Left forelimb (tissue), 1 donor: ENCODE measurements at regions not wholly inside any gene's neighbourhood (a gene's known extent, or its start where the extent isn't known, plus 50 kb on each side); places are given as distances from the start of the nearest gene placed in this dataset.

ENCODE experiments used
- DNase-seq: peaks from one replicate; pipeline ENCODE4 v3.0.0-alpha.2; 2018; ENCODE audit warnings: low spot score

DNA sequence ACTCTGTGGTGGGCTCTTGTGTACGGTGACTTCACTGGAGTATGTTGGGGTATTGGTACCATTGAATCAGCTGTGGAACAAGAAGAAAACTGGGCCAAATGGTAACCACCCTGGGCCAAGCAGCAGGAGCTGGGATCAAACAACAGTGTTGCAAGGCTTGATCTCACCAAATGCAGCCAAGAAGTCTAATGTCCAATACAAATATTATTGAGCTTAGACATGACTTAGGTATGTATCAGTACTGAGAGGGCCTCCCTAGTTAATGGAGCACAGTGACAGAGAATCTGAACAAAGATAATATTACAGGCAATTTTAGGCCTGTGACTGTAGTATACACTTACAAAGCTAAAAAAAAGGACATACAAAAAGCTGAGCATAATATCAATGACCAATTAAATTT is 604.8 kb downstream of the PLA2G4A start:
- no peak for DNase-seq

DNA sequence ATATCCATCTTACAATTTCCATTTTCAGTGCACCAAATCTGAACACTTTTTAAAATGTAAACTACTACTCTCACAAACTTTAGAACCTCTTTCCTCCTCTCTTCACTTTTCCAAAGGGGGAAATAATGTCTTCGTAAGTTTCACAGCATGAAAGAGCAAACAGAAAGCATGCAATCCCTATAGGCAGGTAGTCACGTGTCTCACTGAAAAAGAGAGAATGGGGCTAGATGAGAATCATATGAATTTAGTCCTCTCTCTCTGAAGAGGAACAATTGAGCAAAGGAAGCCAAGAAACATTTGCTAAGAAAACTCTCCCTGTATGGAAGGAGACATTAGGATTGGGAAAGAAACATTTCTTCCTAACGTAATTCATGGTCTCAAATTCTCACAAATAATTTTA is 613.9 kb downstream of the PLA2G4A start:
- DNase-seq: no peak

DNA sequence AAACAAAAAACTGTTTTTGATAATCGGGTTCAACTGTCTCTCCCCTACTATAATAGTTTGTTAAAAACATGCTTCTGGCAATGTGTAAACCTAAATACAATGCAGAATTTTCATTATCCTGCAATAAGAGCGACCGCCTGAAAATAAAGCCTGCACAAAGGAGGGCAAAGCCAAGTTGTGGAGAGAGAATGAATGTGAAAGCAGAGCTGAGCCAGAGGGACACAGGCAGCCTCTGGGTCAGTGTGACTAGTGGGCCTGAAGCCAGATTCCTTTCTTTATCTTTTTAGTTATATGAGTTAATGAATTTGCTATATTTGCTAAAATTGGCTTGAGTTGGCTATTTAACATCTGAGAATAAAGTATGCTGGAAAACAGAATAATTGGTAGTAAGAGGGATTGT is 615.2 kb downstream of the PLA2G4A start:
- no peak for DNase-seq

DNA sequence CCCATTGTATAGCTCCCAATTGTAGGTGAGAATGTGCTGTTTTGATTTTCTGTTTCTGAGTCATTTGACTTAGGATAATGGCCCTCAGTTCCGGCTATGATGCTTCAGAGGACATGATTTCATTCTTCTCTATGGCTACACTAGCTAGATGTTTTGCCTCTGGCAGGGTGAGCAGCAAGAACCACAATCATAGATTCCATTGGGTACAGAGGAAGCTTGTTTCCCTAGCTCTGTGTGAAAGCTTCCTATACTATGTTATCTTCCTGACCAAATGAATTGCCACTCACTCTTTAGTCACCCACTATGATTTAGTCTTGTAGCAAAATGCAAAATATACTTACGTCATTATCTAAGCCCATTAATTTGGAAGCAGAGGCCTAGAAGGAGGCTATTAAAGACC is 616.3 kb downstream of the PLA2G4A start:
- no peak for DNase-seq

DNA sequence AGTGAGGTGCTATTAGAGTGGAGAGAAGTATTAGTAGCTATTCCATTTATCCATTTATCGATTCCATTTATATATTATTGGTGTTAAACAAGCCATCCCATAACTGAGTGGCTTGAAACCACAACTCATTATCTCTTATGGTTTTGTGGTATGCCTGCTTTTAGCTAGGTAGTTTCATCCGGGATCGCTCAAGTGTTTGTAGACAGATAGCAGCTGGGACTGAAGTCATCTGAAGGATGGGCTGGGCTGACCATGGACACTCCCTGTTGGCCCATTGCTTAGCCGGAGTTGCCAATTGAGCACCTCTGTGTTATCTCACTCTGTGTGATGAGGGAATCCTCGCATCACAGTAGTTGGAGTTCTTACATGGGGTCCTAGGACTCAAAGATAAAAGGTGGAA is 622.5 kb downstream of the PLA2G4A start:
- DNase-seq: no peak

DNA sequence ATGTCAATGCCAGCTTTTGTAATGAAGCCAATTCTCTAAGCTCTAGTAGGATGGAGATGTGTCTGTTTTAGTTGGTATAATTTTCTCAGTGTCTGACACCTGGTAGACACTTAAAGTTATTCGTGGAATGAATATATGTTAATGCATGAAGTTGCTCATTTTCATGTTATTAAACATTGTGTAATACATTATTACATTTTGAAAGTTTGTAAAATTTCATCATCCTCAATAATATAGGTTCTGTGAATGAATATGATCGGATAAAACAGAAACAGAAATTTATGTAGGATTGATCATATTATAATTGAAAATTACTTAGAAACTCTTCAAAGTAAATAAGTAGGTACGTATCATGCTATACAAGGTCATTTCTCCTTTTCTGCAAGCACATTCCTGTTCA is 625.3 kb downstream of the PLA2G4A start:
- DNase-seq: no peak

DNA sequence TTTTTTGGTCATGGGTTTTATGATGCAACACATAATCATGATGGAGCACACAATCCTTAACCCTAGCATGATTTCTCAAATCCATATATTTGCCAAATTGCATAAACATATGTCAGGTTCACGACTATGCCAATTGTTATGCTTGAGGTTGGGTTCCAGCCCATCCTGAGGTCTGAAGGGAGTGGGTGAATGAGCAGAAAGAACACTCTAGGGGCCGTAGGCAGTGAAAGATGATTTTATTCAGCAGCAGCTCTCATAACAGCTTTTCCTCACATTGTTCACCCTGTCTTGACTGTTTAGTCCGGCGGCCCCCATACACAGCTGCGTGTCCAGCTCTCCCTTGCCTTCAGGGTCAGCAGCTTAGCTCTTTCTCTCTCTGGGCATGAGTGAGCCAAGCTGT is 627.7 kb downstream of the PLA2G4A start:
- DNase-seq: no peak

DNA sequence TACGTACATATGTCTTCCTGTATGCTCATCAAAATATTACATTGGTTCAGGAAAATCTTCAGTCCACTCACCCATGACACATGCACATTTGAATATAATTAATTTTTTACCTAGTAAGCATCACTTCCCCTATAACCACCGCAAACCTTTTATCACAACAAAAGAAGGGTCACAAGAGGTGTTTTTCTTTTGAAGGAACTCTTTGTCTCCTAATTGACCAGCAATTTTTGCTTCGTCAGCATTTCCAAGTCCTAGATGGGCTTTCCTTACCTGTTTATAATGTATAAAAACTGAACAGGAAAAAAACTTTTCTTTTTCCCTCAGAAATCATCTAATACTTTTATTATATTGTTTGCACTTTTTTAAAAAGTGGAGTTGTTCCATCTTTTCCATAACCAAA is 631.3 kb downstream of the PLA2G4A start:
- DNase-seq: no peak

DNA sequence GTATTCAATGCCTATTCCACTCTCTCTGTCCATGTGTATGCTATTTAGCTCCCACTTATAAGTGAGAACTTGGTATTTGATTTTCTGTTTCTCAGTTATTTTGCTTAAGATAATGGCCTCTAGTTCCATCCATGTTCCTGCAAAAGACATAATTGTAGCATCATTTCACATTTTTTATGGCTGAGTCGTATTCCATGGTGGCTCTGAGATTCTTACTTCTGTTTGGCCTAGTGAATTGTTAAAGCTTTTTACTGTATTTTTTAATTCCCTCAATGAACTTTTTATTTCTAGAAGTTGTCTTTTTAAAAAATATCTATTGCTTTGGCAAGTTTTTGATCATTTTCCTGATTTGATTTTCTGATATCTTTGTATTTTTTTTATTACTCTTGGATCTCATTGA is 635.6 kb downstream of the PLA2G4A start:
- DNase-seq: no peak

DNA sequence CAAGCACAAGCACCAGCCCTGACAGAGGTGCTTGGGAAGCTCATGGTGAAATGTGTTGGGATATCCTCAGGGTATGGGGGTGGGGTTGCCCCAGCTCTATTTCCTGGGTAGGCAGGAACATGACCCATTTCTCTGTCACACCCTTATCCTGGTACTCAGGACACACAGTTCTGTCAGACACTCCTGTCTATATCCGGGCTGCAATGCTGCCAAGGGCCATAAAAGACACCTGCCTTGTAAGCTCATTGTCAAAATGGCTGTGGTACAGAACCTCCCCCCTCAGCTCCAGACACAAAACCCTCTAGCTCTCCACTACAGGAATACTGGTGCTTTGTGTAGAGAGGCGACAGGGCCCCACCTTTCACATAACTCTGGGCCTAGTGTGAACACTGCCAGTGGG is 636.7 kb downstream of the PLA2G4A start:
- no peak for DNase-seq

DNA sequence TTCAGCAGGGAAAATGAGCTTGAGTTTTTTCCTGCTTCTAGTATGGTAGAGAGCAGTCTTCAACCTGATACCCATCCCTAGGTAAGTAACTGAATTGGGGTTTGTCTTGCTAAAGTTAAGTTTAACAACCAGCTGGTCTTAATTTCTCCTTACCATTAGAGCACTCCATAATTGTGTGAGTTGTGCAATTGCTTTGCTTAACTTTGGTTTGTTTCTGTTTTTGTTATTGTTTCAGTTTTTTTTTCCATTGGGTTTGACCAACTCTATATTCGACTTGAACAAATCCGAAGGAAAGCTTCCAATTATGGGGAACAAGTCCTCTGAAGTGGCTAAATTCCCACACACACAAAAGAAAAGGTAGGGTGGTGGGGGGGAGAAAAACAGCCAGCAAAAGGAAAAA is 641.1 kb downstream of the PLA2G4A start:
- no peak for DNase-seq

DNA sequence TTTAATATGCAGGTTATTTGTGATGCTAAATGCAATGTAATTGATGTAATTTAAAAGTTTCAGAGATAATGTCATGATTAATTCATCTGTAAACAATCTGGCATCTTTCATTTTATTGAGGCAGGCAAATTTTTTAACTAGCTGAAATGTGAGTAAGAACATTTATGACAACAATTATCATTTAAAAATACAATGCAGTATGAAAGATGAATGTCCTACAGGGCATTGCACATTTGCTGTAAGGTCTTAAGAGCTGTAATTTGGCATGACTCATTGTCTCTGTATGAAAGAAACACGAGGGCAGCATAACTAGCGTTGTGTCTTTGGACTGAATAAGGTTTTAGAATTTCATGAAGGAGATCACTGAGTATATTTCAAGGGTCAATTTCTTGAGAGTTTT is 642.8 kb downstream of the PLA2G4A start:
- DNase-seq: no peak

DNA sequence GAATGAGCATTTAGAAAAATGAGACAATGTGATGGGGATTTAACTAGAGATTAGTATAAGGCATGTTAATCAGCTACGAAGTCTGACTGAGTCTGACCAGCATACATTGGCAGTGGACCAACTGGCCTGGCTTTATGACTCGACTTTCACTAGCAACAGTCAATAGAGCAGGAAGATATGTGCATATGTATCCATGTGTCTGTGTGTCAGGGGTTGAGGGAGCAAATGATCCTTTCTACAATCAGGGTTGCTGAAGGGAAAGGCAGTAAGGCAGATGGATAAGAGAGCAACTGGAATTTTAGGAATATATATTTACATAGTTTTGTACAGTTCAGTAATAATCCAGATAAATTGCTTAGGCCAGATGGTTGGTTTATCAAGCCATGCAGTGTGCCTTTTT is 645.6 kb downstream of the PLA2G4A start:
- no peak for DNase-seq

DNA sequence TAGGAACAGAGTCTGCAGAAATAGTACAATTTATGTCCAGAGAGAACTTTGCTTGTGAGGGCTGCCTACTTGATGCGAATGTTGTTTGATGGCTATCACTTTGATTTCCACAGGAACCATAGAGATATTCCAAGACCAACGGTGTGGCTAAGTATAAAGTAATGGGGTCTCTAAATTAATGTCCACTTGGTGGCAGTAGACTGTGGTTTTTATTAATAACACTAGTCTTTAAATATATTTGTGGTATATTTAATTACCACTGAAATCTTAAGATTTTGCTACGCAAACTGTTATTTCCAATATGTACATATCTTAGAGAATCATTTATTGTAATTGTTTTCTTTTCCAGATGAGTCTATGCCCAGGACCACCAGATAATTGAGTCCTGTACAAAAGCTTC is 647.9 kb downstream of the PLA2G4A start:
- DNase-seq: no peak

DNA sequence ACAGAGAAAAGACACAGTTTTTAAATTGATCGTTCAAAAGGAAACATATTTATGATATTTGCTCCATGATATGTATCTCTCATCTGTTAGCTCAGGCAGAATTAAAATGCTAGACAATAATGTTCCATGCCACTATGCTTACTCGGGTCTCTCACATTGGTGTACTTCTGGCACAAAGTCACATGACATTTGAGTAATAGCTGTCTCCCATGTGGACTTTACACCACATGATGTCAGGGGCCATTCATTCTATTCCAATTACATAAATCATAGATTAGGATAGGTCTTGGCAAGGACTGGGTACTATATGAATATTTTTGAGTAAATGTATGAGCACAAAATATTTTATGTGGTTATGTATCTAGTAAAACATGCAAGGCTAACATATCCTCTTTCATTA is 648.4 kb downstream of the PLA2G4A start:
- DNase-seq: no peak

DNA sequence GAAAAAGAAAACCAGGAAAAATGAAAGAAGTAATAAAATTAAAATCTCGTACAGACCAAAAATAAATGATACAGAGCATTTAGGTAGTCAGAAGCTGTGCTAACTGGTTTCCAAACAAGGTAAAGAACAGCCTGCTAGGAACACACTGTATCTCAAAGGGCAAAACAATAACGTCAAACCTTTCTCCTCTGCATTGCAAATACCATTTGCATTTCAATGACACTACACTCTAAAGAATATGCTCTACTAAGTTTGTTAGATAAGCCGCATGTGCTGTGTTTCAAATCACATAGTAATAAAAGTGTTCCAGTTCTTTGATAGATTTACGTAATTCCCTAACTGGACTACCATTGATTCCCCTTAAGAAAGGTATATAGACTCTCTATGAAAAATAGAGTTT is 648.8 kb downstream of the PLA2G4A start:
- DNase-seq: no peak

DNA sequence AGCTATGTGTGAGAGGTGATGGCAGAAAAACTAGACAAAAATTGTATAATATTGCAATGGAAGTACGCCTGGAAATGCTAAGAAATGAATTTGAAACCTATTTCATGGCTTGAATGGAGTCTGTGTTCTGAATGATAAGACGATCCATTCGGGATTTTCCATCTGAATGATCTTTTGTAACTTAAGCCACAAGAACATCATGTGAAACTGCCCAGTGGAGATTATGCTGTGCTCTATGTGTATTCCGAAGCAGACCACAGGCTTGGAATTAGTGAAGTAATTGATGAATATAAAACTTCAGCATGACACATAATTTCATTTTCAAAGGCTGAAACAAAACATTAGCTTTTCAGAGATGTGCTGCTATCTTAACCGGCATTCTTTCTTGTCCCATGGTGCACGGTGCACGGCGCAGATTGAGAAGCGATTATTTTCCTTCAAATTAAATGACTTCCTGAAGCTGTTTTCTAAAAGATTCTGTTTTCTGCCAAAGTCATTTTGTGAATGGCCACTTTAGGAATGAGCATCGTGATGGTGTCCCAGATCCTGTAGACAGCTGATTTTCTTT is 652.9 kb downstream of the PLA2G4A start:
- no peak for DNase-seq

DNA sequence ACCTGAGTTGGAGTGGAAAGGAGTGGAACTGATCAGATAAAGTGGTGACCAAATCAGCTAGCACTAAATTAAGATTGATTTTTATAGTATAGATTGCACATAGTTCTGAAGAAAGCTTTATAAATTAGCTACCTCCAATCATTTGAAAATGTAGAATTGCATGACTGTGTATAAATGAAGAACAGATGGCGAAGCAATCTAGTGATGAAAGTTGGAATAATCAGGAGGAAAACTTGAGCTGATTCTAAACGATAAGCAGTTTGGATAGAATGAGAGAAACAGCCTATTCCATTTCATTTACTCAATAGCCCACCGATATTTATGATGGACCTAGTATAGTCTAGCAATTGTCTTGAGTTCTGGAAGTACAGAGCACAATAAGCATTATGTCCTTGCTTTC is 661.5 kb downstream of the PLA2G4A start:
- DNase-seq: no peak

DNA sequence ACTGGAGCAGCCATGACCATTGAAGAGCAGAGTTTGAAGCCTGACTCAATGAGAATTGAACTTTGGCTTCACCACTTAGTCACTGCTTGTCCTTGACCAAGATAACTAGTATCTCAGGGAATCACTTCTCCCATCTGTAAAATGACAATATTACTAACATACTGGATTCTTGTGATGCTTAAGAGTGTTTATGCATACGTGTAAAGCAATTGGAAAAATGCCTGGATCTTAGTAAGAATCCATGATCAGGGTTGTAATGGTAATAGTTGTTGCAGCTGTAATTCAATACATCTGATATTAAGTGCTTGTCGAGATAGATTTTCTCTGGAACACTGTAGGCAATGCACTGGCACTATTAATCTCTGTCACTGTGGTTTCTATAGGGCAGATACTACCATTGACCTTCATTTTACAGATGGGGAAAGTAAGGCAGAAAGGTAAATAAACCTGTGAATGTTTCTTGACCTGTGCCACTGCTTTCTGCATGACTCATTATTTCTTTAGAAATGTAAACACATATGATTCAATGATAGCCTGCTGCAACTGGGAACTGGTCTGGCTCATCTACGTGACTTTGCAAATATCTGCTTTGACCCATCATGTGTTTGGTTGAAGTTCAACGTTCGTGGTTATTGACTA is 662.5 kb downstream of the PLA2G4A start:
- no peak for DNase-seq

DNA sequence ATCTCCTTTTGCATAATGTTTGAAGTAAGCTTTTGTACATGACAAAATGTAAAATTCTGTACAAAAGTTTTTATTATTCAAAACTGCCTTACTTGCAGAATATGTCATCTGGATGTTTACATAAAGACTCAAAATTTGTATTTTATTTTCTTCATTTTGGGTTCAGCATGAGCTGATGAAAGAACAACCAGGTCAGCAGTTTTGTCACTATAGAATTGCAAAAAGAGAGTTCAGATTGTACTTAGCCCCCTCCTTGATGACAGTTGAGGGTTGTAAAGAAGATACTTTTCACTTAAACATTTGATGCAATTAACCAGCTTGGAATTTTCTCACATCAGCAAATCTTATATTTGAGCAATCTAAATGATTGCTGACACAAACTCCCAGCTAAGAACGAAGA is 669.3 kb downstream of the PLA2G4A start:
- no peak for DNase-seq

DNA sequence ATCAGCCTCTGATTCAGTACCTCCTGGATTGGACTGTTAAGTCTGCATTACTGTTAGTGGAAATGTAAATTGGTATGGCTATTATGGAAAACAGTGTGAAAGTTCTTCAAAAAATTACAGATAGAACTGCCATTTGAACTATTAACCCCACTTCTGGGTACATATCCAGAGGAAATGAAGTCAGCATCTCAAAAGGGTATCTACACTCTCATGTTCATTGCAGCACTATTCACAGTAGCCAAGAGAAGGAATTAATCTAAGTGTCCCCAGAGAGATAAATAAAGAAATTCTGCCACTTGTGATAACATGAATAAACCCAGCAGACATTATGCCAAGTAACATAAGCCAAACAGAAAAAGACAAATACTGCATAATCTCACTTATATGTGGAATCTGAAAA is 676.0 kb downstream of the PLA2G4A start:
- no peak for DNase-seq

DNA sequence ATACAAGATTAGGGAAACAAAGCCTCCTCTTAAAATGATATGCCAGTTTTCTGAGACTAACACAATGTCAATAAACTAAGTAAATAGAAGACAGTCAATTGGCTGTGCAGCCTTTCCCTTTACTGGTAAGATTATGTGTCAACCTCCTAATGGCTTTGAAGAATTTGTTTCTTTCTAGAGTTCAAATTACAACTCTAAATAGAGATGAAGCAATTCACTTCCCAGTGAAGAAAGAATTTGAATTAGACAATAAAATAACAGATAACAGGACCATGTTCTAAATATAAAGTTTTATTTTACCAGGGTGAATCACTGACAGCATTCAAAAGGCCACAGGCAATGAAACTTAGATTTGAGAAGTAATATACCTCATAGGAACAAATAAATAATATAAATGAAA is 680.3 kb downstream of the PLA2G4A start:
- DNase-seq: no peak

DNA sequence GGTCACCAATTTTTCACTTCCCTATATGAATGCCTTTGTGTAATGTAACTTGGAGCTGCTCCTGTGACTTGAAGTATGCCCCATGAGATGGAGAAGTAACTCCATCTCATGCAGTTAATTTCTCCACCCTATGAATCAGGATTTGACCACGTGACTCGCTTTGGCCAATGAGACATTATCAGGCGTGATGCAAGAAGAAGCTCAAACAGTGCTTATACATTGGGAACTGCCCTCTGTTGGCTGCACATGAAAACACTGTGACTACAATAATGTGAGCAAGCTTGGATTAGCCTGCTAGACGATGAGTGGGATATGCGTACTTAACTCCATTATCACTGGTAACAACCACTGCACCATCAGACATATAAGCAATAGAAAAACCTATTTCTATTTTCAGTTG is 684.4 kb downstream of the PLA2G4A start:
- no peak for DNase-seq

DNA sequence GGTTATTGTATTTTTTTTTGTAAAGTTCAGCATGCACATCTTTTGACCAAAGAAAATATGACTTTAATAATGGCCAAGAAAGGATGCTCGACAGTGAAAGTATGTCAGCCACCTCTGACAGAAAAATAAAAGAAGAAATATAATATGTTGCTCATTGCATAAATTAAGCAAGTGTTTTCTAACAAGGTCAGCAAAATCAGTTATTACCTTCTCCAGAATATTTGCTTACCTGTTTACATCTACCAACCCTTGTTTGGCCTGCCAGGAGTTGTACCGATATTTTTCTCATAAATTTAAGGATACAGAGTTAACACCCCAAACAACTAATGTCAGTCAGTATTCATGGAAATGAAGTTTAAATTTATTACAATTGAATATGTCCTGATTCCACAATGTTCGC is 685.4 kb downstream of the PLA2G4A start:
- DNase-seq: no peak

DNA sequence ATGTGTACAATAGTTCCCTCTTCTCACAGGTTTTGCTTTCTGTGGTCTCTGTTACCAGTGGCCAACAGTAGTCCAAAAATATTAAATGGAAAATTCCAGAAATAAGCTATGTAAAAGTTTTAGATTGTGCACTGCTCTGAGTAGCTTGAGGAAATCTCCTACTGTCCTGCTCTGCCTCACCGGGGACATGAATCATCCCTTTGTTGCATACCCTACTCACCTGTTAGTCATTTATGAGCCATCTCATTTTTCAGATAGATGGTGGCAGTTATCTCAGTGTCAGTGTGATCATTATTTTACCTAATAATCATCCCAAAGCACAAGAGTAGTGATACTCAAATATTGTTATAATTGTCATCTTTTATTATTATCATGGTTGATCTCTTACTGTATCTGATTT is 688.1 kb downstream of the PLA2G4A start:
- no peak for DNase-seq
